Right lobe of liver (tissue), 4 donors: ENCODE measurements at regions not wholly inside any gene's neighbourhood (a gene's known extent, or its start where the extent isn't known, plus 50 kb on each side); places are given as distances from the start of the nearest gene placed in this dataset.

Experiments
- POLR2A ChIP-seq: fragments of 450-650 bp; IDR thresholded peaks from one replicate; pipeline ENCODE4 v1.6.1; 2017; ENCODE audit warnings: antibody characterized with exemption, mild to moderate bottlenecking
- TF ChIP-seq, protein P1 (sequence below), 4 donors: fragments of 200-600 bp in 3 of 4; fragments of 450-650 bp in 1 of 4; IDR thresholded peaks; one replicate each; pipeline versions ENCODE4 v1.5.1 to v1.8.0; 2016 to 2022; ENCODE audit warnings: antibody characterized with exemption in 4 of 4, mild to moderate bottlenecking in 2 of 4
- donor health status: DM: no; HTN: no; CAD: no.
- donor health status: DM: no; HTN: no; CAD: no.
- donor health status: DM: no; HTN: yes; CAD: no.

DNA sequence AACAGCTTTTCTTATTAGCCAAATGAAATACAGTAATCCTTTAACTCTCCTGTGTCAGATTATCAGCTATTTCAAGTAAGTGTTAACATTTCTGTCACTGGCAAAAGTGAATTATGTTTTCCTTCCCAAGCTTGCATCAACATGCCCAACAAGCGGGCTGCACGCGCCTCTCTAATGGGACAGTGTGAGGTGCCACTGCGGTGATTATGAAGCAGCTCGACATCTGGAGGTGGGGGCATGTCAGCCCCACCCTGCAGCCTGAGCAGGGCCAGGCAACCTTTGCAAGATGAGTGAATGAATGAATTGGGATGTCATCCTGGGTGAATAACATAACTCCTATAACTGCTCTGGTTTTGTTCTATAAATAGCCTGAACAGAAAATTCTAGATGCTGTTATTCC is 301.4 kb downstream of the ZNF326 start:
- TF ChIP-seq, protein P1, sequence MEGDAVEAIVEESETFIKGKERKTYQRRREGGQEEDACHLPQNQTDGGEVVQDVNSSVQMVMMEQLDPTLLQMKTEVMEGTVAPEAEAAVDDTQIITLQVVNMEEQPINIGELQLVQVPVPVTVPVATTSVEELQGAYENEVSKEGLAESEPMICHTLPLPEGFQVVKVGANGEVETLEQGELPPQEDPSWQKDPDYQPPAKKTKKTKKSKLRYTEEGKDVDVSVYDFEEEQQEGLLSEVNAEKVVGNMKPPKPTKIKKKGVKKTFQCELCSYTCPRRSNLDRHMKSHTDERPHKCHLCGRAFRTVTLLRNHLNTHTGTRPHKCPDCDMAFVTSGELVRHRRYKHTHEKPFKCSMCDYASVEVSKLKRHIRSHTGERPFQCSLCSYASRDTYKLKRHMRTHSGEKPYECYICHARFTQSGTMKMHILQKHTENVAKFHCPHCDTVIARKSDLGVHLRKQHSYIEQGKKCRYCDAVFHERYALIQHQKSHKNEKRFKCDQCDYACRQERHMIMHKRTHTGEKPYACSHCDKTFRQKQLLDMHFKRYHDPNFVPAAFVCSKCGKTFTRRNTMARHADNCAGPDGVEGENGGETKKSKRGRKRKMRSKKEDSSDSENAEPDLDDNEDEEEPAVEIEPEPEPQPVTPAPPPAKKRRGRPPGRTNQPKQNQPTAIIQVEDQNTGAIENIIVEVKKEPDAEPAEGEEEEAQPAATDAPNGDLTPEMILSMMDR (IDR thresholded peaks at IDR 0.05) = no peak
- no peak for TF ChIP-seq POLR2A
